ENCODE measurements at regions not wholly inside any gene's neighbourhood (a gene's known extent, or its start where the extent isn't known, plus 50 kb on each side); places are given as distances from the start of the nearest gene placed in this dataset.

- TF ChIP-seq POLR2A (IDR thresholded peaks at IDR 0.05; ENCODE audit: low read depth, low read length): no peak
- TF ChIP-seq TAF1 (IDR thresholded peaks at IDR 0.05; ENCODE audit: low read depth, low read length): no peak
Observed at GRCh38 chr1:105243969-105244368, 1494.3 kb downstream of the AMY1C start.
